ENCODE measurements at regions not wholly inside any gene's neighbourhood (a gene's known extent, or its start where the extent isn't known, plus 50 kb on each side); places are given as distances from the start of the nearest gene placed in this dataset.

- no CpG with 5 or more reads among the region's 3 CpGs for WGBS (ENCODE audit: extremely low coverage, insufficient coverage, insufficient read length)
- no peaks in the 10 kb centered on the region for H3K79me1 ChIP-seq (ENCODE audit: low read length)
- H2AFZ ChIP-seq (ENCODE audit: insufficient read depth, low read length, poor library complexity), result no peak overlapping the region
- H3K9me3 ChIP-seq (ENCODE audit: insufficient read depth, low read depth, low read length), result peaks cover 5% of the 10 kb centered on the region
- H3K4me1 ChIP-seq (ENCODE audit: control insufficient read depth in 1 of 2, insufficient read depth in 2 of 2, low read length in 2 of 2), result no peaks in the 10 kb centered on the region
- no peak for DNase-seq
- H2AK5ac ChIP-seq (ENCODE audit: low read length), result no peak overlapping the region
- H3K4ac ChIP-seq (ENCODE audit: low read depth, low read length), result no peak overlapping the region
- H3K27ac ChIP-seq (ENCODE audit: low read depth, low read length), result no peak overlapping the region
- no peak overlapping the region for H3K18ac ChIP-seq (ENCODE audit: low read length)
- H4K12ac ChIP-seq (ENCODE audit: low read depth, low read length), result no peak overlapping the region
- no peak overlapping the region for H2BK120ac ChIP-seq (ENCODE audit: insufficient read depth, low read length, poor library complexity)
- no peaks in the 10 kb centered on the region for H3K27me3 ChIP-seq (ENCODE audit: insufficient read depth, low read length)
- H3K9ac ChIP-seq (ENCODE audit: low read length), result no peak overlapping the region
- H2BK5ac ChIP-seq (ENCODE audit: low read depth, low read length, poor library complexity), result no peak overlapping the region
- no peaks in the 10 kb centered on the region for H3K79me2 ChIP-seq (ENCODE audit: control insufficient read depth, insufficient read depth, low read length, poor library complexity)
- no peak overlapping the region for H4K91ac ChIP-seq (ENCODE audit: low read depth, low read length)
- H3K14ac ChIP-seq (ENCODE audit: low read length), result no peak overlapping the region
- no peaks in the 10 kb centered on the region for H3K36me3 ChIP-seq (ENCODE audit: control insufficient read depth in 1 of 2, insufficient read depth in 2 of 2, low read length in 2 of 2)
- H2BK12ac ChIP-seq (ENCODE audit: low read length), result no peak overlapping the region
- H3K23ac ChIP-seq (ENCODE audit: low read length), result no peak overlapping the region
- H3K4me2 ChIP-seq (ENCODE audit: low read length), result no peak overlapping the region
- H4K8ac ChIP-seq (ENCODE audit: low read depth, low read length), result no peak overlapping the region
- H3K4me3 ChIP-seq (ENCODE audit: low read depth, low read length), result no peak overlapping the region
Observed at GRCh38 chr2:120477198-120477597, 131.3 kb downstream of the INHBB start.

- Histone ChIP-seq H4K8ac (ENCODE audit: low read depth, low read length) (no peak overlapping the region), H3K36me3 (ENCODE audit: control insufficient read depth in 1 of 2, insufficient read depth in 2 of 2, low read length in 2 of 2) (no peaks in the 10 kb centered on the region), H2BK5ac (ENCODE audit: low read depth, low read length, poor library complexity) (no peak overlapping the region), H3K23ac (ENCODE audit: low read length) (no peak overlapping the region), H4K12ac (ENCODE audit: low read depth, low read length) (no peak overlapping the region), H3K79me1 (ENCODE audit: low read length) (no peaks in the 10 kb centered on the region), H2BK120ac (ENCODE audit: insufficient read depth, low read length, poor library complexity) (no peak overlapping the region), H3K27ac (ENCODE audit: low read depth, low read length) (no peak overlapping the region), H3K4ac (ENCODE audit: low read depth, low read length) (no peak overlapping the region), H3K4me3 (ENCODE audit: low read depth, low read length) (no peak overlapping the region), H2AFZ (ENCODE audit: insufficient read depth, low read length, poor library complexity) (no peak overlapping the region), H2AK5ac (ENCODE audit: low read length) (no peak overlapping the region), H3K79me2 (ENCODE audit: control insufficient read depth, insufficient read depth, low read length, poor library complexity) (no peaks in the 10 kb centered on the region), H3K4me2 (ENCODE audit: low read length) (no peak overlapping the region), H3K14ac (ENCODE audit: low read length) (no peak overlapping the region), H2BK12ac (ENCODE audit: low read length) (no peak overlapping the region), H3K18ac (ENCODE audit: low read length) (no peak overlapping the region), H3K27me3 (ENCODE audit: insufficient read depth, low read length) (no peaks in the 10 kb centered on the region), H3K9ac (ENCODE audit: low read length) (no peak overlapping the region), H3K9me3 (ENCODE audit: insufficient read depth, low read depth, low read length) (peaks cover 2% of the 10 kb centered on the region), H4K91ac (ENCODE audit: low read depth, low read length) (no peak overlapping the region), H3K4me1 (ENCODE audit: control insufficient read depth in 1 of 2, insufficient read depth in 2 of 2, low read length in 2 of 2) (no peaks in the 10 kb centered on the region)
- no peak for DNase-seq
- WGBS (ENCODE audit: extremely low coverage, insufficient coverage, insufficient read length), result no CpG with 5 or more reads among the region's 6 CpGs
Observed at GRCh38 chr2:120477831-120478481, 132.0 kb downstream of the INHBB start.

DNA sequence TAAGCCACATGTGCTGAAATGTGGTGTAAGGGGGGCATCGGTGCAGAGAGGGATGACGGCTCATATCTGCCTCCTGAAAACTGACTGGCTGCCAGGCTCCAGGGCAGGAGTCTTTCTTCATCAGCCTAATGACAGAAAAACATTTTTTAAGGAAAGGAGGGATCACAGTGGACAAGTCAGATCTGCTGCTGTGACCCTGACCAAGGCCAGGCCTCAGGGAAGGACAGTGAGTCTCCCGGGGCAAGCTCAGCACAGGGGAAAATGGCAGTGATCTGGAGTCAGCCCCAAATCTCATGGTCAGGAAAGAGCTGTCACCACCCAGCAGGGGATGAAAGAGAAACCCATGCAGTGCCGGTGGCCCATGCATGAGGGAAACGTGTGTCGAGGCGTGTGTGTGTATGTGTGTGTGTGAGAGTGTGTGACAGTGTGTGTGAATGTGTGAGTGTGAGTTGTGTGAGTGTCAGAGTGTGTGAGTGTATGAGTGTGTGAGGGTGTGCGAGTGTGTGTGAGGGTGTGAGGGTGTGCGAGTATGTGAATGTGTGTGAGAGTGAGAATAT lies 134.5 kb downstream of the INHBB start:
- no peaks in the 10 kb centered on the region for H3K79me1 ChIP-seq (ENCODE audit: low read length)
- H3K23ac ChIP-seq (ENCODE audit: low read length), result no peak overlapping the region
- H3K9ac ChIP-seq (ENCODE audit: low read length), result no peak overlapping the region
- H3K18ac ChIP-seq (ENCODE audit: low read length), result no peak overlapping the region
- H2BK12ac ChIP-seq (ENCODE audit: low read length), result no peak overlapping the region
- no peaks in the 10 kb centered on the region for H3K9me3 ChIP-seq (ENCODE audit: insufficient read depth, low read depth, low read length)
- H3K14ac ChIP-seq (ENCODE audit: low read length), result no peak overlapping the region
- H3K27me3 ChIP-seq (ENCODE audit: insufficient read depth, low read length), result no peaks in the 10 kb centered on the region
- no peak overlapping the region for H4K12ac ChIP-seq (ENCODE audit: low read depth, low read length)
- H3K4me3 ChIP-seq (ENCODE audit: low read depth, low read length), result no peak overlapping the region
- no peak overlapping the region for H4K8ac ChIP-seq (ENCODE audit: low read depth, low read length)
- H2BK5ac ChIP-seq (ENCODE audit: low read depth, low read length, poor library complexity), result no peak overlapping the region
- H3K4ac ChIP-seq (ENCODE audit: low read depth, low read length), result no peak overlapping the region
- no peak overlapping the region for H2AK5ac ChIP-seq (ENCODE audit: low read length)
- no peak overlapping the region for H2BK120ac ChIP-seq (ENCODE audit: insufficient read depth, low read length, poor library complexity)
- H3K79me2 ChIP-seq (ENCODE audit: control insufficient read depth, insufficient read depth, low read length, poor library complexity), result no peaks in the 10 kb centered on the region
- no peak for DNase-seq
- no peak overlapping the region for H4K91ac ChIP-seq (ENCODE audit: low read depth, low read length)
- no peaks in the 10 kb centered on the region for H3K36me3 ChIP-seq (ENCODE audit: control insufficient read depth in 1 of 2, insufficient read depth in 2 of 2, low read length in 2 of 2)
- no peak overlapping the region for H3K4me2 ChIP-seq (ENCODE audit: low read length)
- H3K4me1 ChIP-seq (ENCODE audit: control insufficient read depth in 1 of 2, insufficient read depth in 2 of 2, low read length in 2 of 2), result no peaks in the 10 kb centered on the region
- no peak overlapping the region for H2AFZ ChIP-seq (ENCODE audit: insufficient read depth, low read length, poor library complexity)
- 100% methylated on average over 2 of the region's 9 CpGs for WGBS (ENCODE audit: extremely low coverage, insufficient coverage, insufficient read length)
- H3K27ac ChIP-seq (ENCODE audit: low read depth, low read length), result no peak overlapping the region

DNA sequence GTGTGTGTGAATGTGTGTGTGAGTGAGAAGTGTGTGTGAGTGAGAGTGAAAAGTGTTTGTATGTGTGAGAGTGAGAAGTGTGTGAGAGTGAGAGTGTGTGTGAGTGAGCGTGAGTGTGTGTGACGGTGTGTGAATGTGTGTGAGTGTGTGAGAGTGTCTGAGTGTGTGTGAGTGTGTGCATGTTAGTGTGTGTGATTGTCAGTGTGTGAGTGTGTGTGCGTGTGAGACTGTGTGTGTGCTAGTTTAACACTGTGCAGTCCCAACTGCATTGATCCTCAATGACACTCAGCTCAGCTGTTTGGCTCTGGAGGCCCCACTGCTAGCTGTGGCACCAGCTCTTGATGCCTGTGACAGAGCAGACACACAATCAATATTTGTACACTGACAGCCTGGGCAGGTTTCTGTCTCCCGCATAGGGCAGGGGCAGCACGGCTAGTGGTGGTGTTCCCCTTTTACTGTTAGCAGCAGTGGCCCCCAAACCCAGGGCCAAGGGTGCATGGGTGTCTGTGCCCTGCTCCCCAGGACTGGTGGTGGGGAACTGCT lies 135.0 kb downstream of the INHBB start:
- no peaks in the 10 kb centered on the region for H3K79me2 ChIP-seq (ENCODE audit: control insufficient read depth, insufficient read depth, low read length, poor library complexity)
- H2AFZ ChIP-seq (ENCODE audit: insufficient read depth, low read length, poor library complexity), result no peak overlapping the region
- H3K9me3 ChIP-seq (ENCODE audit: insufficient read depth, low read depth, low read length), result no peaks in the 10 kb centered on the region
- H3K23ac ChIP-seq (ENCODE audit: low read length), result no peak overlapping the region
- H3K27ac ChIP-seq (ENCODE audit: low read depth, low read length), result no peak overlapping the region
- no peaks in the 10 kb centered on the region for H3K36me3 ChIP-seq (ENCODE audit: control insufficient read depth in 1 of 2, insufficient read depth in 2 of 2, low read length in 2 of 2)
- no peaks in the 10 kb centered on the region for H3K27me3 ChIP-seq (ENCODE audit: insufficient read depth, low read length)
- no peak overlapping the region for H2AK5ac ChIP-seq (ENCODE audit: low read length)
- WGBS (ENCODE audit: extremely low coverage, insufficient coverage, insufficient read length), result 100% methylated on average over 2 of the region's 5 CpGs
- H3K79me1 ChIP-seq (ENCODE audit: low read length), result no peaks in the 10 kb centered on the region
- no peak overlapping the region for H3K4ac ChIP-seq (ENCODE audit: low read depth, low read length)
- H2BK12ac ChIP-seq (ENCODE audit: low read length), result no peak overlapping the region
- H3K9ac ChIP-seq (ENCODE audit: low read length), result no peak overlapping the region
- H2BK120ac ChIP-seq (ENCODE audit: insufficient read depth, low read length, poor library complexity), result no peak overlapping the region
- H3K4me2 ChIP-seq (ENCODE audit: low read length), result no peak overlapping the region
- no peak for DNase-seq
- peak overlapping the region; percentile 21 for H3K4me3 ChIP-seq (ENCODE audit: low read depth, low read length)
- no peak overlapping the region for H3K14ac ChIP-seq (ENCODE audit: low read length)
- no peak overlapping the region for H4K12ac ChIP-seq (ENCODE audit: low read depth, low read length)
- no peaks in the 10 kb centered on the region for H3K4me1 ChIP-seq (ENCODE audit: control insufficient read depth in 1 of 2, insufficient read depth in 2 of 2, low read length in 2 of 2)
- H3K18ac ChIP-seq (ENCODE audit: low read length), result no peak overlapping the region
- no peak overlapping the region for H2BK5ac ChIP-seq (ENCODE audit: low read depth, low read length, poor library complexity)
- H4K91ac ChIP-seq (ENCODE audit: low read depth, low read length), result no peak overlapping the region
- no peak overlapping the region for H4K8ac ChIP-seq (ENCODE audit: low read depth, low read length)

Data from trophoblast cell (in vitro differentiated cells and primary cell).